ENCODE measurements at regions not wholly inside any gene's neighbourhood (a gene's known extent, or its start where the extent isn't known, plus 50 kb on each side); places are given as distances from the start of the nearest gene placed in this dataset.

GRCh38 chr6:21845018-21845417 is 251.5 kb downstream of the SOX4 start:
- H3K4me1 Mint-ChIP-seq: peaks cover 17% of the 10 kb centered on the region
- no peaks in the 10 kb centered on the region for H3K36me3 Mint-ChIP-seq (ENCODE audit: low read depth)
- DNase-seq (no peak), ATAC-seq (no peak)
- H3K27ac Mint-ChIP-seq: no peak overlapping the region
- no peak overlapping the region for H3K4me3 Mint-ChIP-seq
- H3K27me3 Mint-ChIP-seq: peaks cover 3% of the 10 kb centered on the region
- peaks cover 4% of the 10 kb centered on the region for H3K9me3 Mint-ChIP-seq

- Mint-ChIP-seq H3K36me3 (ENCODE audit: low read depth) (no peaks in the 10 kb centered on the region), H3K27me3 (peaks cover 3% of the 10 kb centered on the region), H3K9me3 (peaks cover 4% of the 10 kb centered on the region), H3K4me3 (no peak overlapping the region), H3K4me1 (peaks cover 16% of the 10 kb centered on the region), H3K27ac (no peak overlapping the region)
- no peak for ATAC-seq
- DNase-seq: no peak
These were observed 252.0 kb downstream of the SOX4 start for GRCh38 chr6:21845439-21846140.

- H3K27me3 Mint-ChIP-seq: peaks cover 3% of the 10 kb centered on the region
- ATAC-seq (peak; percentile 74), DNase-seq (peak; percentile 25)
- H3K4me1 Mint-ChIP-seq: peaks cover 19% of the 10 kb centered on the region
- no peaks in the 10 kb centered on the region for H3K36me3 Mint-ChIP-seq (ENCODE audit: low read depth)
- H3K4me3 Mint-ChIP-seq: no peak overlapping the region
- peaks cover 4% of the 10 kb centered on the region for H3K9me3 Mint-ChIP-seq
- peak overlapping the region; percentile 46 for H3K27ac Mint-ChIP-seq
These were observed 253.2 kb downstream of the SOX4 start for GRCh38 chr6:21846541-21847451.

GRCh38 chr6:21847711-21848480 is 254.3 kb downstream of the SOX4 start:
- no peaks in the 10 kb centered on the region for H3K36me3 Mint-ChIP-seq (ENCODE audit: low read depth)
- ATAC-seq (no peak), DNase-seq (no peak)
- no peak overlapping the region for H3K4me3 Mint-ChIP-seq
- peaks cover 3% of the 10 kb centered on the region for H3K27me3 Mint-ChIP-seq
- peaks cover 19% of the 10 kb centered on the region for H3K4me1 Mint-ChIP-seq
- peaks cover 4% of the 10 kb centered on the region for H3K9me3 Mint-ChIP-seq
- no peak overlapping the region for H3K27ac Mint-ChIP-seq

GRCh38 chr6:21850691-21851090 is 257.1 kb downstream of the SOX4 start:
- Mint-ChIP-seq H3K9me3 (peaks cover 4% of the 10 kb centered on the region), H3K36me3 (ENCODE audit: low read depth) (no peaks in the 10 kb centered on the region), H3K27me3 (peaks cover 5% of the 10 kb centered on the region), H3K27ac (no peak overlapping the region), H3K4me1 (peaks cover 19% of the 10 kb centered on the region), H3K4me3 (no peak overlapping the region)
- ATAC-seq: no peak
- no peak for DNase-seq

- no peaks in the 10 kb centered on the region for H3K36me3 Mint-ChIP-seq (ENCODE audit: low read depth)
- ATAC-seq (no peak), DNase-seq (no peak)
- H3K4me3 Mint-ChIP-seq: no peak overlapping the region
- no peaks in the 10 kb centered on the region for H3K4me1 Mint-ChIP-seq
- no peak overlapping the region for H3K27ac Mint-ChIP-seq
- peaks cover 2% of the 10 kb centered on the region for H3K27me3 Mint-ChIP-seq
- H3K9me3 Mint-ChIP-seq: no peaks in the 10 kb centered on the region
These were observed 262.4 kb downstream of the SOX4 start for GRCh38 chr6:21855811-21856455.

GRCh38 chr6:21856456-21856825 is 262.9 kb downstream of the SOX4 start:
- DNase-seq (no peak), ATAC-seq (no peak)
- H3K4me1 Mint-ChIP-seq: no peaks in the 10 kb centered on the region
- no peak overlapping the region for H3K4me3 Mint-ChIP-seq
- H3K27me3 Mint-ChIP-seq: peaks cover 2% of the 10 kb centered on the region
- H3K27ac Mint-ChIP-seq: no peak overlapping the region
- H3K9me3 Mint-ChIP-seq: peaks cover 3% of the 10 kb centered on the region
- H3K36me3 Mint-ChIP-seq (ENCODE audit: low read depth): no peaks in the 10 kb centered on the region

- ATAC-seq (no peak), DNase-seq (no peak)
- Mint-ChIP-seq H3K36me3 (ENCODE audit: low read depth) (no peaks in the 10 kb centered on the region), H3K27me3 (peaks cover 2% of the 10 kb centered on the region), H3K9me3 (peaks cover 4% of the 10 kb centered on the region), H3K4me1 (no peaks in the 10 kb centered on the region), H3K4me3 (no peak overlapping the region), H3K27ac (no peak overlapping the region)
These were observed 263.3 kb downstream of the SOX4 start for GRCh38 chr6:21856844-21857243.

GRCh38 chr6:21858076-21858475 is 264.5 kb downstream of the SOX4 start:
- Mint-ChIP-seq H3K9me3 (peaks cover 4% of the 10 kb centered on the region), H3K27me3 (peaks cover 2% of the 10 kb centered on the region), H3K4me1 (no peaks in the 10 kb centered on the region), H3K36me3 (ENCODE audit: low read depth) (no peaks in the 10 kb centered on the region), H3K4me3 (no peak overlapping the region), H3K27ac (no peak overlapping the region)
- no peak for ATAC-seq
- no peak for DNase-seq

- no peak overlapping the region for H3K27ac Mint-ChIP-seq
These were observed 265.7 kb downstream of the SOX4 start for GRCh38 chr6:21859193-21859735.

GRCh38 chr6:21861942-21862341 is 268.4 kb downstream of the SOX4 start:
- no peak overlapping the region for H3K4me3 Mint-ChIP-seq
- no peak for ATAC-seq
- no peak for DNase-seq
- peaks cover 4% of the 10 kb centered on the region for H3K9me3 Mint-ChIP-seq
- no peaks in the 10 kb centered on the region for H3K27me3 Mint-ChIP-seq
- H3K4me1 Mint-ChIP-seq: no peaks in the 10 kb centered on the region
- no peak overlapping the region for H3K27ac Mint-ChIP-seq
- no peaks in the 10 kb centered on the region for H3K36me3 Mint-ChIP-seq (ENCODE audit: low read depth)

More at GRCh38 chr6:21859193-21859735, 265.7 kb downstream of the SOX4 start:
- ATAC-seq (no peak), DNase-seq (no peak)
- no peaks in the 10 kb centered on the region for H3K36me3 Mint-ChIP-seq (ENCODE audit: low read depth)
- H3K4me3 Mint-ChIP-seq: no peak overlapping the region
- no peaks in the 10 kb centered on the region for H3K27me3 Mint-ChIP-seq
- no peaks in the 10 kb centered on the region for H3K4me1 Mint-ChIP-seq
- H3K9me3 Mint-ChIP-seq: peaks cover 4% of the 10 kb centered on the region

GRCh38 chr6:21864206-21864605 is 270.7 kb downstream of the SOX4 start:
- Mint-ChIP-seq H3K4me3 (no peak overlapping the region), H3K36me3 (ENCODE audit: low read depth) (no peaks in the 10 kb centered on the region), H3K9me3 (peaks cover 4% of the 10 kb centered on the region), H3K27me3 (no peaks in the 10 kb centered on the region), H3K27ac (no peak overlapping the region), H3K4me1 (no peaks in the 10 kb centered on the region)
- ATAC-seq (no peak), DNase-seq (no peak)

- H3K27me3 Mint-ChIP-seq: no peaks in the 10 kb centered on the region
- DNase-seq: no peak
- no peak overlapping the region for H3K27ac Mint-ChIP-seq
- ATAC-seq: no peak
- H3K4me1 Mint-ChIP-seq: no peaks in the 10 kb centered on the region
- H3K9me3 Mint-ChIP-seq: no peaks in the 10 kb centered on the region
- H3K4me3 Mint-ChIP-seq: no peak overlapping the region
- H3K36me3 Mint-ChIP-seq (ENCODE audit: low read depth): no peaks in the 10 kb centered on the region
These were observed 274.7 kb downstream of the SOX4 start for GRCh38 chr6:21868226-21868625.

All from activated naive CD8-positive, alpha-beta T cell treated with anti-CD3 and anti-CD28 coated beads, Interleukin-2, amount 50 U/mL, for 24 hours (primary cell).